GM12878 (cell line): ENCODE measurements at regions not wholly inside any gene's neighbourhood (a gene's known extent, or its start where the extent isn't known, plus 50 kb on each side); places are given as distances from the start of the nearest gene placed in this dataset.

Source experiments
- CTCF ChIP-seq, 3 experiments: IDR thresholded peaks in 2 of 3; conservative IDR thresholded peaks in 1 of 3; 2 replicates each; pipeline ENCODE4 v1.5.1; 2011; ENCODE audit warnings: low read depth in 3 of 3, low read length in 3 of 3, mild to moderate bottlenecking in 3 of 3, control low read depth in 2 of 3, moderate library complexity in 2 of 3, inconsistent platforms in 1 of 3, mixed read lengths in 1 of 3; ENCODE audit not compliant: control insufficient read depth in 2 of 3, insufficient read depth in 1 of 3; ENCODE audit errors: extremely low read depth in 1 of 3
- EGR1 ChIP-seq, 2 experiments: IDR thresholded peaks; 1 replicate in 1 of 2; 2 replicates in 1 of 2; pipeline ENCODE4 v1.6.1; 2011 to 2012; ENCODE audit warnings: low read depth in 2 of 2, low read length in 2 of 2, borderline replicate concordance in 1 of 2, mild to moderate bottlenecking in 1 of 2, moderate library complexity in 1 of 2
- EZH2 ChIP-seq: IDR thresholded peaks from 2 replicates; pipeline ENCODE4 v1.6.1; 2012; ENCODE audit warnings: low read depth, mild to moderate bottlenecking, control low read depth, inconsistent platforms, low read length, borderline replicate concordance; ENCODE audit not compliant: control insufficient read depth
- MYC ChIP-seq: IDR thresholded peaks from 2 replicates; pipeline ENCODE4 v1.6.1; 2011; ENCODE audit warnings: mild to moderate bottlenecking, low read length, moderate library complexity, inconsistent platforms; ENCODE audit not compliant: insufficient read depth, insufficient replicate concordance, insufficient read length, severe bottlenecking
- NFYA ChIP-seq: IDR thresholded peaks from 2 replicates; pipeline ENCODE4 v1.6.1; 2011; ENCODE audit warnings: low read depth, mild to moderate bottlenecking, low read length, improper control_type of control experiment, borderline replicate concordance
- PBX3 ChIP-seq: IDR thresholded peaks from 2 replicates; pipeline ENCODE4 v1.6.1; 2011; ENCODE audit warnings: mild to moderate bottlenecking, low read depth, low read length, moderate library complexity; ENCODE audit not compliant: insufficient replicate concordance
- POLR2AphosphoS5 ChIP-seq: IDR thresholded peaks from 2 replicates; pipeline ENCODE4 v1.6.1; 2011; ENCODE audit warnings: mild to moderate bottlenecking, low read length, inconsistent platforms
- RAD21 ChIP-seq: IDR thresholded peaks from 2 replicates; pipeline ENCODE4 v1.6.1; 2011; ENCODE audit warnings: mild to moderate bottlenecking, low read depth, low read length, moderate library complexity; ENCODE audit not compliant: insufficient read depth
- SP1 ChIP-seq: IDR thresholded peaks from one replicate; pipeline ENCODE4 v1.6.1; 2011; ENCODE audit warnings: low read depth, low read length
- TCF7 ChIP-seq: IDR thresholded peaks from 2 replicates; pipeline ENCODE4 v1.6.1; 2014; ENCODE audit warnings: antibody characterized with exemption, borderline replicate concordance

GRCh38 chr18:76673281-76674185 is 148.8 kb upstream of the ZNF236 start:
- no peak for TF ChIP-seq PBX3
- no peak for TF ChIP-seq RAD21
- no peak for TF ChIP-seq EGR1 (IDR thresholded peaks at IDR 0.05; ENCODE audit: borderline replicate concordance in 1 of 2, low read depth in 2 of 2, low read length in 2 of 2)
- TF ChIP-seq SP1: no peak
- no peak for TF ChIP-seq CTCF (IDR thresholded peaks at IDR 0.05 in 2 of 3, conservative IDR thresholded peaks at IDR 0.05 in 1 of 3; ENCODE audit: control insufficient read depth in 2 of 3, extremely low read depth in 1 of 3, insufficient read depth in 1 of 3, low read depth in 3 of 3, low read length in 3 of 3)
- no peak for TF ChIP-seq EZH2
- no peak for TF ChIP-seq NFYA
- no peak for TF ChIP-seq POLR2AphosphoS5
- TF ChIP-seq MYC: no peak
- TF ChIP-seq TCF7: no peak
